ENCODE measurements at regions not wholly inside any gene's neighbourhood (a gene's known extent, or its start where the extent isn't known, plus 50 kb on each side); places are given as distances from the start of the nearest gene placed in this dataset.

DNA sequence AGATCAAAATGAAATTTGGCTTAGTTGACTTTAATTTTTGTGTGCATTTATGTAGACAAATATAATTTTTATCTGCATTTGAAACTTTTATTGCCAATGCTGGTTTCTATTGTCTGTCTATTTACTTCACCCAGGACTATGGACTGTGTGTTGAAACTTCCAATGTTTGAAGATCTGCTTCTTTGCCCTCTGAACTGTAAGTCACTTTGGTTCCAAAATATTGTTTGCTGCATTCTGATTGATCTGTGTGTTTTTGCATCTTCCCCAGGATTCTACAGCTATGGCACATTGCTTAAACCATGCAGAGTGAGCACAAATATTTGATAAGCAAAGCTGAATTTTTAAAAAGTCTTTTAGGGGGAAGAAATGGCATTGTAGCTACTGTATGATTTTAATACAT is 131.0 kb upstream of the SOX5 start:
- Histone ChIP-seq H3K4me2 (ENCODE audit: low read length) (no peak overlapping the region), H2AFZ (ENCODE audit: low read depth, low read length) (no peak overlapping the region), H3K79me2 (replicated peaks; ENCODE audit: insufficient read depth, low read length) (no peaks in the 10 kb centered on the region), H3K9me2 (ENCODE audit: insufficient read depth, low read length) (no peaks in the 10 kb centered on the region), H3K27me3 (ENCODE audit: insufficient read depth, low read depth, low read length) (no peaks in the 10 kb centered on the region), H3K27ac (ENCODE audit: low read length) (no peak overlapping the region), H4K20me1 (ENCODE audit: insufficient read depth) (no peaks in the 10 kb centered on the region), H3F3A (ENCODE audit: insufficient read depth, low read length, poor library complexity, severe bottlenecking) (no peaks in the 10 kb centered on the region), H3K9me3 (ENCODE audit: low read length) (no peaks in the 10 kb centered on the region), H3K4me3 (ENCODE audit: low read length) (no peak overlapping the region), H3K9ac (ENCODE audit: low read length) (no peak overlapping the region), H3K36me3 (ENCODE audit: insufficient read depth, low read length) (no peaks in the 10 kb centered on the region)
- TF ChIP-seq POLR2AphosphoS5 (IDR thresholded peaks at IDR 0.05), result no peak
- no peak for TF ChIP-seq EZH2 (IDR thresholded peaks at IDR 0.05; ENCODE audit: borderline replicate concordance, insufficient read depth, low read length, poor library complexity, severe bottlenecking)
- TF ChIP-seq SMC3 (conservative IDR thresholded peaks at IDR 0.05; ENCODE audit: poor library complexity), result no peak
- TF ChIP-seq TAF1 (IDR thresholded peaks at IDR 0.05; ENCODE audit: low read depth), result no peak
- TF ChIP-seq MXI1 (conservative IDR thresholded peaks at IDR 0.05; ENCODE audit: poor library complexity, severe bottlenecking), result no peak
- TF ChIP-seq EP300 (conservative IDR thresholded peaks at IDR 0.05; ENCODE audit: poor library complexity, severe bottlenecking), result no peak
- TF ChIP-seq RAD21 (conservative IDR thresholded peaks at IDR 0.05), result no peak
- TF ChIP-seq, protein P1, sequence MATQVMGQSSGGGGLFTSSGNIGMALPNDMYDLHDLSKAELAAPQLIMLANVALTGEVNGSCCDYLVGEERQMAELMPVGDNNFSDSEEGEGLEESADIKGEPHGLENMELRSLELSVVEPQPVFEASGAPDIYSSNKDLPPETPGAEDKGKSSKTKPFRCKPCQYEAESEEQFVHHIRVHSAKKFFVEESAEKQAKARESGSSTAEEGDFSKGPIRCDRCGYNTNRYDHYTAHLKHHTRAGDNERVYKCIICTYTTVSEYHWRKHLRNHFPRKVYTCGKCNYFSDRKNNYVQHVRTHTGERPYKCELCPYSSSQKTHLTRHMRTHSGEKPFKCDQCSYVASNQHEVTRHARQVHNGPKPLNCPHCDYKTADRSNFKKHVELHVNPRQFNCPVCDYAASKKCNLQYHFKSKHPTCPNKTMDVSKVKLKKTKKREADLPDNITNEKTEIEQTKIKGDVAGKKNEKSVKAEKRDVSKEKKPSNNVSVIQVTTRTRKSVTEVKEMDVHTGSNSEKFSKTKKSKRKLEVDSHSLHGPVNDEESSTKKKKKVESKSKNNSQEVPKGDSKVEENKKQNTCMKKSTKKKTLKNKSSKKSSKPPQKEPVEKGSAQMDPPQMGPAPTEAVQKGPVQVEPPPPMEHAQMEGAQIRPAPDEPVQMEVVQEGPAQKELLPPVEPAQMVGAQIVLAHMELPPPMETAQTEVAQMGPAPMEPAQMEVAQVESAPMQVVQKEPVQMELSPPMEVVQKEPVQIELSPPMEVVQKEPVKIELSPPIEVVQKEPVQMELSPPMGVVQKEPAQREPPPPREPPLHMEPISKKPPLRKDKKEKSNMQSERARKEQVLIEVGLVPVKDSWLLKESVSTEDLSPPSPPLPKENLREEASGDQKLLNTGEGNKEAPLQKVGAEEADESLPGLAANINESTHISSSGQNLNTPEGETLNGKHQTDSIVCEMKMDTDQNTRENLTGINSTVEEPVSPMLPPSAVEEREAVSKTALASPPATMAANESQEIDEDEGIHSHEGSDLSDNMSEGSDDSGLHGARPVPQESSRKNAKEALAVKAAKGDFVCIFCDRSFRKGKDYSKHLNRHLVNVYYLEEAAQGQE (IDR thresholded peaks at IDR 0.05; ENCODE audit: borderline replicate concordance), result no peak
- TF ChIP-seq, protein P2, sequence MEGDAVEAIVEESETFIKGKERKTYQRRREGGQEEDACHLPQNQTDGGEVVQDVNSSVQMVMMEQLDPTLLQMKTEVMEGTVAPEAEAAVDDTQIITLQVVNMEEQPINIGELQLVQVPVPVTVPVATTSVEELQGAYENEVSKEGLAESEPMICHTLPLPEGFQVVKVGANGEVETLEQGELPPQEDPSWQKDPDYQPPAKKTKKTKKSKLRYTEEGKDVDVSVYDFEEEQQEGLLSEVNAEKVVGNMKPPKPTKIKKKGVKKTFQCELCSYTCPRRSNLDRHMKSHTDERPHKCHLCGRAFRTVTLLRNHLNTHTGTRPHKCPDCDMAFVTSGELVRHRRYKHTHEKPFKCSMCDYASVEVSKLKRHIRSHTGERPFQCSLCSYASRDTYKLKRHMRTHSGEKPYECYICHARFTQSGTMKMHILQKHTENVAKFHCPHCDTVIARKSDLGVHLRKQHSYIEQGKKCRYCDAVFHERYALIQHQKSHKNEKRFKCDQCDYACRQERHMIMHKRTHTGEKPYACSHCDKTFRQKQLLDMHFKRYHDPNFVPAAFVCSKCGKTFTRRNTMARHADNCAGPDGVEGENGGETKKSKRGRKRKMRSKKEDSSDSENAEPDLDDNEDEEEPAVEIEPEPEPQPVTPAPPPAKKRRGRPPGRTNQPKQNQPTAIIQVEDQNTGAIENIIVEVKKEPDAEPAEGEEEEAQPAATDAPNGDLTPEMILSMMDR (IDR thresholded peaks at IDR 0.05; ENCODE audit: poor library complexity, severe bottlenecking), result no peak

DNA sequence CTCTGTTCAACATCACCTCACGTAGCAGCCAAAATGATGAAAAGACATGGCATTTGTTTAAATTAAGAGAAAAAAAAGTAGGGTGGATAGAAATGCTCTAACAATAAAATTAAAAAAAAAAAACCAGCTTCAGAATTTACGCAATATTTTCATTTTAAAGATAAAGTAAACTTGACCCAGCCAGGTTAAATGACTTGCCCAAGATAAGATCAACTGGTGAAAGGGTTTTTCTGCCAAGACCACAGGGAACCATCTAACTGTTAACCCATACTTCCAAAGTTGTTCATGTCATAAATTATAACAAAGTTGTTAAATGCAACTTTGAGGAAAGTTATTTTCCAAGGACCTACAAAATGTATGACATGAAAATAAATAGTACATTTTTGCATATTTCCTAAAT is 129.6 kb upstream of the SOX5 start:
- Histone ChIP-seq H3K9me3 (ENCODE audit: low read length) (no peaks in the 10 kb centered on the region), H2AFZ (ENCODE audit: low read depth, low read length) (no peak overlapping the region), H3F3A (ENCODE audit: insufficient read depth, low read length, poor library complexity, severe bottlenecking) (no peaks in the 10 kb centered on the region), H3K27me3 (ENCODE audit: insufficient read depth, low read depth, low read length) (no peaks in the 10 kb centered on the region), H3K36me3 (ENCODE audit: insufficient read depth, low read length) (no peaks in the 10 kb centered on the region), H3K4me2 (ENCODE audit: low read length) (no peak overlapping the region), H3K9me2 (ENCODE audit: insufficient read depth, low read length) (no peaks in the 10 kb centered on the region), H3K79me2 (replicated peaks; ENCODE audit: insufficient read depth, low read length) (no peaks in the 10 kb centered on the region), H4K20me1 (ENCODE audit: insufficient read depth) (no peaks in the 10 kb centered on the region), H3K27ac (ENCODE audit: low read length) (no peak overlapping the region), H3K4me3 (ENCODE audit: low read length) (no peak overlapping the region), H3K9ac (ENCODE audit: low read length) (no peak overlapping the region)
- no peak for TF ChIP-seq POLR2AphosphoS5 (IDR thresholded peaks at IDR 0.05)
- no peak for TF ChIP-seq EP300 (conservative IDR thresholded peaks at IDR 0.05; ENCODE audit: poor library complexity, severe bottlenecking)
- TF ChIP-seq, protein P2 (IDR thresholded peaks at IDR 0.05; ENCODE audit: poor library complexity, severe bottlenecking), result no peak
